HG02870 (cell line): ENCODE measurements at regions not wholly inside any gene's neighbourhood (a gene's known extent, or its start where the extent isn't known, plus 50 kb on each side); places are given as distances from the start of the nearest gene placed in this dataset.
"Not testable (repeated sequence)": the region's sequence is repeated elsewhere in the genome, so short reads cannot be mapped to it uniquely, and the experiment has no call there.

Experiments
- ATAC-seq: cut with Tn5 transposase; IDR thresholded peaks from one replicate; pipeline ENCODE4 v1.9.1; 2021; ENCODE audit warnings: mild to moderate bottlenecking, moderate library complexity; ENCODE audit not compliant: unreplicated experiment

DNA sequence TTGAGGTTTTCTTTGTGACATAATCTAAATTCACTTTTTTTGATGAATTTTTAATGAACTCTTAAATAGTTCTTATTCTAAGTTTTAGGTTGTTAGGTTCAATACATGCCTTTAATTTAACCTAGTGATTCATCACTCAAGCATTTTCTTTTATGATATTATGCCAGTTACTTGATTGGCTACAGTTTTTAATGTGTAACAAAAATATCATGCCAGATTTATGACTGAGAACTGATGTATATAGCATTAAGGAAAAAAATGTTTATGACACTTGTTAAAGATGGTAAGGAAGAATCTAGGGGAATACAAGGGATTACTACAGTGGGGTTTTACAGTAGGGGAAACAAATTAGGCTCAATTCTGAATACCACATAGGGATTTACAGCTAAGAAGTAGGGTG is 103.1 kb downstream of the VGLL3 start:
- ATAC-seq = no peak

DNA sequence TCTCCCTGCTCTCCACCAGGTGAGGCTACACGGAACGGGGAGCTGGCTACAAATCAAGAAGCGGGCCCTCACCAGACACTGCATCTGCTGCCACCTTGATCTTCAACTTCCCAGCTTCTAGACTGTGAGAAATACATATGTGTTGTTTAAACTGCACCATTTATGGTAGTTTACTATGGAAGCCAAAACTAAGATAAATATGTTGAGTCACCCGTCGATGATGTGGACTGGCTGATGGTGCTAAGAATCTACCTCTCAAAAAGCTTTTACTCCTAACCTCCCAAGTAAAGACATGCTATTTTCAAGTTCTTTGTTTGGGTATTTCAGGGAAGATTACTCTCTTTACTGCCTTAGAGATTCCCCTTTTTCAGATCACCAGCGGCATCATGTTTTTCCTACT is 110.9 kb downstream of the VGLL3 start:
- ATAC-seq = no peak

DNA sequence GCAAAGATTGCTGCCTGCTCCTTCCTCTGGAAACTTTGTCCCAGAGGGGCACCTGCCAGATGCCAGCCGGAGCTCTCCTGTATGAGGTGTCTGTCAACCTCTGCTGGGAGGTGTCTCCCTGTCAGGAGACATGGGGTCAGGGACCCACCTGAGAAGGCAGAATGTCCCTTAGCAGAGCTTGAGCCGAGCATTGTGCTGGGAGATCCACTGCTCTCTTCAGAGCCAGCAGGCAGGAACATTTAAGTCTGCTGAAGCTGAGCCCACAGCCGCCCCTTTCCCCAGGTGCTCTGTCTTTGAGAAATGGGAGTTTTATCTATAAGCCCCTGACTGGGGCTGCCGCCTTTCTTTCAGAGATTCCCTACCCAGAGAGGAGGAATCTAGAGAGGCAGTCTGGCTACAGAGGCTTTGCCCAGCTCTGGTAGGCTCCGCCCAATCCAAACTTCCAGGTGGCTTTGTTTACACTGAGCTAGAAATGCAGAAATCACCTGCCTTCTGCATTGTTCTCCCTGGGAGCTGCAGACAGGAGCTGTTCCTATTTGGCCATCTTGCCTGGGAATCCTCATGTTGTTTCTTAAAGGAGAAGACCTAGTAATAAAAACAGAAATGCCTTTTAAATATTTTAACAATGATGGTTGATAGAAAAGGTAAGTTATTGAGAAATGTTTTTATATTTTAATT is 114.3 kb downstream of the VGLL3 start:
- not testable (repeated sequence) for ATAC-seq

DNA sequence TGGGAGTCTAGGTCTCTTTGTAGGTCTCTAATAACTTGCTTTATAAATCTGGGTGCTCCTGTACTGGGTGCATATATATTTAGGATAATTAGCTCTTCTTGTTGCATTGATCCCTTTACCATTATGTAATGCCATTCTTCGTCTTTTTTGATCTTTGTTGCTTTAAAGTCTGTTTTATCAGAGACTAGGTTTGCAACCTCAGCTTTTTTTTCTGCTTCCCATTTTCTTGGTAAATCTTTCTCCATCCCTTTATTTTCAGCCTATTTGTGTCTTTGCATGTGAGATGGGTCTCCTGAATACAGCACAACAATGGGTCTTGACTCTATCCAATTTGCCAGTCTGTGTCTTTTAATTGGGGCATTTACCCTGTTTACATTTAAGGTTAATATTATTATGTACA is 116.2 kb downstream of the VGLL3 start:
- not testable (repeated sequence) for ATAC-seq

DNA sequence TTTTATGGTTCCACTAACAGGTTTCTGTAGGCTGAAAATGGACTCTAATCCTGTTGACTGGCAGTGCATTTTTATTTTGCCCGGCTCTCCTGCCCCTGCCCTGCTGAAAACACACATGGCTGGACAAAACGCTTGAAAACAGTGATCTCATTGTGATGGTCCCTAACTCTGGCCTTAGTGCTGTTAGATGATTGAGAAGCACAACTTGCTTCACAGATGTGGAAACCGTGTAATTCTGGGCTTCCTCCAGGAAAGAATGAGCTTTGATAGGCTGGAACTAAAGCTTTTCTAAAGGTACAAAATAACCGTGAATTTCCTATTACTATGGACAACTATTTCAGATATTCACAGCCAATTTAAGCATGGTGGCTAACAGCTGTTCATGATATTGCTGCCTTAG is 121.4 kb downstream of the VGLL3 start:
- no peak for ATAC-seq

DNA sequence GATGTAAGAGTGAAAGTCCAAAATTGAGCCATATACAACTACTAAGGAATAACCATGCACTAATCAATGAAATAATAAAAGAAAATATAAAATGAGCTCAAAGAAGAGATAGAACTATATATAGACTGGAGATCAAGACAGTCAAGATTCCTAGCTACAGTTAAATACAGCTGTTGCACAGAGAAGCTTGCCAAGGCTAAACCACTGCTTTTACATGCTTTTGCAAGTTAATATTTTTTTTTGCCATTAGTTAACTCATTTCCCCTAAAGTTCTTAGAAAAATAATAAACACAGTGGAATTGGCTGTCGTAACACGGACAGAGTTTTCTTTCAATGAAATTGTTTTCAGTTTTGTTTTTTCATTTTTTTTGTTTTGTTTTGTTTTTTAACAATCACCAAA is 123.0 kb downstream of the VGLL3 start:
- no peak for ATAC-seq

DNA sequence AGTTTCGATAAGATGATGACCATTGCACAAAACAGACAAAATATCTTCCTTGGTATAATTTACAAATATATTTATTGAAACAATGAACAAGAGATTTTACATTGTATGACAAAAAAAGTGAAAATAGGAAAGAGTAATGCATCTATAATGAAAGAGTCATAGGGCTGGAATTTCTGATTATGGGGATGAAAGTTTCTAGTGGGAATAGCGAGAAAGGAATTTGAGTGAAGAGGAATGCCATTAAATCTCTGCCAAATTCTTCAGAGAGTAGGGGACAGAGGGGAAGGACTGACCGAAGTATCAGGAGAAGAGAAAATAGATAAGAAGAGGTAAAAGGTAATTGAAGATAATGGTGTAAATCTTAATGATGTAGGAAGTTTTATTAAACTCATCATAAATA is 125.4 kb downstream of the VGLL3 start:
- no peak for ATAC-seq

DNA sequence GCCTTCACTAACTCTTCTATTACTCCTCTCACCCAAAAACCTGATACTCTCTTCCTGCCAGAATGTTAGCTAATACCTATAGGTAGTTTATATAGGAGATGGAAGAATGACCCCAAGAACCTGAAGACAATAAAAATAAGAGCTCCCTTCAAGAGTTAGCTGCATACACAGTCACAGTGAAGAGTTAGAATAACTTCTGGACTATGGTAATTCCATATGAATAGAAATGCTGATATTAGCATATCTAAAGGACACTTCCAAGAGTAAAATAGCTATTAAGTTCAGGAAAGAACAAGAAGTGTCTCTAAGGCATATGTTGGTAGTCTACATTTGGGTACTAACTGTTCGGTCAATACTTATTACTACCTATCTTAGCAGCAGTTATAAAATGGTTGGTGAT is 134.2 kb downstream of the VGLL3 start:
- no peak for ATAC-seq

DNA sequence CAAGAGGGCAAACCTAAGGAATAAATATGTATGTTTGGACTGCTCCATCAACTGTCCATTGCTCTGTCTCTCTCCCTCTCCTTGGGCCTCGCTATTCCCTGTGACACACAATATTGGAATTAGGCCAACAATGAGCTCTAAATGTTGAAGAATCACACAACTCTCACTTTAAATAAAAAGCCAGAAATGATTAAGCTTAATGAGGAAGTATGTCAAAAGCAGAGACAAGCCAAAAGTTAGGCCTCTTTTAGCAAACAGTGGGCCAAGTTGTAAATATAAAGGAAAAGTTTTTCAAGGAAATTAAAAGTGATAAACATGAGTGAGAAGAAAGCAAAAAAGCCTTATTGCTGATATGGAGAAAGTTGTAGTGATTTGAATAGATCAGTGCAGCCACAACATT is 141.0 kb downstream of the VGLL3 start:
- no peak for ATAC-seq

DNA sequence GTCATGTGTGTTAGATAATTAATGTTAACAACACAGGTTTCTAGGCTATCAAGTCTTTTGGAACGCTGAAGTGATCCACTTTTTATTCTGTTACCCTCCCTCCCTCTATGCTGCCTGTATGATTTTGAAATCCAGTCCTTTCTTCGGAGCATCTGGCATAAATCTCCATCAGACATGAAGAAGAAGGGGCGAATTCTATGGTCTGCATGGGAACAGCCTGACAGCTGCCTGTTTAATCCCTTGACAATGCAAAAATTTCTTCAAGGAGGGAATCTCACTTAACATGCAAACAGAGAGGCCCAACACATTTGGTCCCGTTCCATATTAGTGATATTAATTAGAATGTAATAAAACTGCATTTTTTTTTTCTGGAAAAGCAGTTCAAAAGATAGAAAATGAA is 145.2 kb downstream of the VGLL3 start:
- ATAC-seq = no peak

DNA sequence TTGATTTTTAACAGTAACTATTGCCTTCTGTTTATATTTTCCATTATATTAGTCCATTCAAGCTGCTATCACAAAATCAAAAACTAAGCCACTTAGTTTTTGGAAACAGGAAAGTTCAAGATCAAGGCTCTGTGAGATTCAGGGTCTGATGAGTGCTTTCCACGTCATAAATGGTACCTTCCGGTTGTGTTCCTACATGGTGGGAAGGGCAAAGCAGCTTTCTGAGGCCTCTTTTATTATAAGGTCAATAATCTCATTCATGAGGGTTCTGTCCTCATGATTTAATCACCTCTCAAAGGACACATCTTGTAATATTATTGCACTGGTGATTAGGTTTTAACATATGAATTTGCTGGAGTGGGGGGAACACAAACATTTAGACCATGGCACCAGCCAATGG is 152.0 kb downstream of the VGLL3 start:
- no peak for ATAC-seq

DNA sequence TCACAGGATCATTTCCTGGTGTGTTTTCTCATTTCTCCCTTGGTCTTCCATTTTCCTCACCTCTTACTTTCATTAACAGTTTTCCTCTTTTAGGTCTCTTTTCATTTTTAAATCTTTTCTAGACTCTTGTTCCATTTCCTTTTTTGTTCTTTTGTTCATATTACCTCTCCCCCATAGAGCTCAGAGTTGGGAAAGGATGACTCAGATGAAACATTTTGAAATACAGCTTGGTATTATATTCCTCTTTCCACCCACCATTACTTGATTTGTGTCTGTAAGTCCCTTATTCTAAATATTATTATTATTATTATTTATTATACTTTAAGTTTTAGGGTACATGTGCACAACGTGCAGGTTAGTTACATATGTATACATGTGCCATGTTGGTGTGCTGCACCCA is 153.1 kb downstream of the VGLL3 start:
- no peak for ATAC-seq

DNA sequence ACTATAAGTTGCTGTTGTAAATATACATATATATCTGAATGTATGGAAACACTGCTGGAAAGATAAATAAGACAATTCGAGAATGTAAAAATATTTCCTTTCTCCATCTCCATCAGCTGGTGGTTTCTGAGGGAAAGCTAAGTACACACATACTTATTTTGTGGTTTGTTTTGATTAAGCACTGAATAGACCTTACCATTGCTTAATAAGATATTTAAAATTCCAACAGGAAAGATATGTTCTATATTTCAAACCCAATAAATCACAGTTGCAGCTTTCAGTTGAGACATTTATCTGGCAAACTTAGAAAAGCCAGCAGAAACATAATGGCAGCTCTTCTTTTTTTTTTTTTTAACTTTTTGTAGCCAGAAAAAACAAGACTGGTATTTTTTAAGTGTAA is 160.4 kb downstream of the VGLL3 start:
- ATAC-seq = no peak

DNA sequence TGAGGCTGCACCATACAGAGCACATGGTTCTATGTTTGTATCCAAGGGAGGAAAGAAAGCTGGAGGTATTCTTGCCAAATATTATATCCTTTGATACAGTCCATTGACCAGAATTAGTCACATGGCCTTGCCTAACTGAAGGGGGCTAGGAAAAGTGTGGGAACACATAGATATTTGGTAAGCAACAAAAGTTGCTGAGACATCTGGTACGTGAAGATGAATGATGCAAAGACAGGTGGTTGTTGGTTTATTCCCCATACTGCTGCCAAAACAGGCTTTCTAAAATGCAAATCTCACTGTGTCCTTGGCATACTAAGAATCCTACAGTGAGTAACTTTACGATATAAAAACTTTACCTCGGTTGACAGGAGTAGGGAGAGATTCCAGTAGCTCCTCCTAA is 162.2 kb downstream of the VGLL3 start:
- ATAC-seq = no peak

DNA sequence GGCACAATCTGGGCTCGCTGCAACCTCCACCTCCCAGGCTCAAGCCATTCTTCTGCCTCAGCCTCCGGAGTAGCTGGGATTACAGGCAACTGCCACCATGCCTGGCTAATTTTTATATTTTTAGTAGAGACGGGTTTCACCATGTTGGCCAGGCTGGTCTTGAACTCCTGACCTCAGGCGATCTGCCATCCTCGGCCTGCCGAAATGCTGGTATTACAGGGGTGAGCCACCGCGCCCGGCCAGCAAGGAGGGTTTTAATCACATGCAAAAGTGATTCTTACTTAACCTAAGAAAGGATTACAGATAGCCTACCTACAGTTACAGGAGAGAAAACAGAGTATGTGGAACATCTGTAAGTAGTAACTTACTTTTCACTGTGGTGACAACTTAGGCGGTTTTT is 163.4 kb downstream of the VGLL3 start:
- ATAC-seq = not testable (repeated sequence)

DNA sequence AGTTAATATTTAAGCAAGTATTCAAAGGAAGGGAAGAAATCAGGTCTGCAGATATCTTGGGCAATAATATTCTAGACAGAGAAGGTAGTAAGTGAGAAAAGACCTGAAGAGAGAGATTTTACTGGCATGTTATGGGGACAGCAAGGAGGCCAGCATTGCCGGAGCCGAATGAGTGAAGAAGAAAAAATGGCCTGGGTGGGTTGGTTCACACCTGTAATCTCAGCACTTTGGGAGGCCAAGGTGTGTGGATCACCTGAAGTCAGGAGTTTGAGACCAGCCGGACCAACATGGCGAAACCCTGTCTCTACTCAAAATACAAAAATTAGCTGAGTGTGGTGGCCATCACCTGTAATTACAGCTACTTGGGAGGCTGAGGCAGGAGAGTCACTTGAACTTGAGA is 164.7 kb downstream of the VGLL3 start:
- no peak for ATAC-seq

DNA sequence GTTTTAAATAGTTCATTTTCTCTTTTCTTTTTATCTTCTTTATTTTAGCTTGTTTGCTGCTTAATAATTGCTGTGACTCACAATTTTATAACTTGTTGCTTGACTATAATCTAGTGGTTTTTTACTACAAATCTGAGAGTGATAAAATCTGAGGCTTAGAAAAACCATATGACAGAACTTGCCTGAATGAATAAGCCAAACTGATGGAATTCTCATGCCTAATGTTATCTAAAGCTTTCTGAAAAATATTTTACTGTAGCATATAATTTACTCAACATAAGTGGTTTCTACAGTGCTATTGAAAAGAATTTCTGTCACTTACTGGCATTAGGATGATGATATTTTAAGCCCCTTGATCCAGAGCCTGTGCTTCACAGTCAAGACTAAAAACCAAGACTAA is 175.1 kb downstream of the VGLL3 start:
- ATAC-seq = no peak

DNA sequence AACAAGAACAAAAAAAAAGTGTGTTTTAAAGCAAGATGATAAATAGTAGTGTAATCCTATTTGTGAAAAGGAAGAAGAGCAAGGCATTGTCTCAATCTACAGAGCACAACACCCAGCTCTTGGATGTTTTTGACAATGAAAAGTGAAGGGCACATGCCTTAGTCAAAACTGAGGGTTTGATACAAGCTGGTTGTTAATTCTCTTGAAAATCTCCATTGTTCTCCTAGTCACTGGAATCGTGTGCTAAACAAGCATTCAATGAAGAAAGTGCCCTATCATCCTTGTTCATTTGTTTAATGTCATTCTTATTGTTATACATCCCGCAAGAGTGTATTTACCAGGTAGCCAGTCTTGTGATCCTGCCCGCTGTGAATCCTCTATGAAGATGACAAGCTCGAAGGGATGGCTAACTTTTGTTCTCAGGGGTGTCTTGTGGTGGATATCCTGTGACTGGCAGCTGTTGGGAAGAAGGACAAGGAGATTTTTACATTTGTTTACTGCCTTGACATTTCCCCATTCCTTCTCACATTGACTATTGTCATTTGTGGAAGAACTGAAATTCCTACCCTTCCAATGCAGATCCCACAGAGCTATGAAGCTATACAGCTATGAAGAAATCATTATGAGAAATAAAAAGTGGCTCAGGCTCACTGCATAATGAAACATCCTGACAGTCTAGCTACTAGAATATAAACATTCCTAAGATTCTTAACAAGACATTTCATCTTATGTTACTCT is 175.9 kb downstream of the VGLL3 start:
- no peak for ATAC-seq

DNA sequence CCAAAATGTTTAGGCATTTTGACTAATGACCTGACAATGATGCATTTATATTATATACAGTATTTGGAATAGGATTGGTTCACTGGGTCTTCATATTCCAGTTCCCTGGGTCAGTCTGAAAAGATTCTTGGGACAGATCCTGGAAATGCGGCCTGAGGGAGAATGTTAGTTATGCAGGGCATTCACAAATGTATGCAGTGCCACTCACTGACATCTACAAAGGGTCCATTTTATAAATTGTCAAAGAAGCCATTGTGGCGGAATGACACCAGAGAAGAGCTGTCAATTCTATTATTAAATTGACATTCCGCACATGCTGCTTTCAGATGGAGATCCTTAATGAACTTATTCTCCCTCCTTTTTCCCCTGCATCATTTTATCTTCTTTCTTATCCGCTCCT is 176.6 kb downstream of the VGLL3 start:
- no peak for ATAC-seq

DNA sequence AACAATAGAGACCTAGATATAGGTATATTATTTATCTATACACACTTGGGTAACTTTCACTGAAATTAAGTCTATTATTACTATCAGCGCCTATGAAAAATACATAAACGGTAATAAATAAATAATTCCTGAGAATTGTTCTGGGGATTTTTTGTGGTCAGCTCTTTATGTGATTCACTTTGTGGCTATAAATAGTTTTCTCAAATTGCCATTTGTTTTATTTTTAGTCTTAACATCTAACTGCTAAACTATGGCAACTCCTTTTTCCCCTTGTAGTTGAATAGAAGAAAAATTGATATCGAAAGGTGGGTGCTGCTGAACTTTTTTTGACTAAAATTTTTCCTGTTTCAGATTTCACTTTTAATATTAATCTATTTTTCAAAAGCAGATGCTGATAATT is 189.0 kb downstream of the VGLL3 start:
- no peak for ATAC-seq

DNA sequence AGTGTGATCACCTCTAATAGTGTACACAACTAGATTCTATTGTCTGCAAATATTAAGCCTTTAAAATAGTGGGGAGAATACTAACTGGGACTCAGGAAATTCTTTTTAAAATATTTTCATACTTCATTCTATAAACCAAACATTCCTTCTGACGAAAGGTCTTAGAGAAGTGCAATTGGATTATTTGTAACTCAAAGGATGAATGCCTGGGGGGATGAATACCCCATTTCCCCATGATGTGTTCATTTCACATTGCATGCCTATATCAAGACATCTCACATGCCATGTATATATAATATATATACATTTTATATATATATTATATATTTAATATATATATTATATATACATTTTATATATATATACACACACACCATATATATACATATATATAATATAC is 189.9 kb downstream of the VGLL3 start:
- no peak for ATAC-seq

DNA sequence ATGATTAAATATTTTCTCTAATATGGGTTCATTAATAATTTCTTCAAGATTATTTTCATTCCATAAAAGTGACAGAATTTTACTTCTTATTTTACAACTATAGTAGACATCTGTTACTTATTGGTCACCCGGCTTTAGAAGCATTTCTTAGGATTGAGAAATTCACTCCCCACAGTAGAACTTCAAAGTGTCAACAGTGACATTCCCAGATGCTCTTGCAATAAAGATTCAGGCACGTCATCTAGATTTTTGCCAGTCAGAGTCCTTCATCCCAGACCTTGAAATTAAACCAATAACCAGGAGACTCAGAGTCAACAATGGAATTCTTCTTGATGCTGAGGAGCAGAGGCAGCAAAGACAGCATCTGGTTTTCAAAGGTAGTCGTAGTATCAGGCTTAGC is 190.8 kb downstream of the VGLL3 start:
- ATAC-seq = no peak

DNA sequence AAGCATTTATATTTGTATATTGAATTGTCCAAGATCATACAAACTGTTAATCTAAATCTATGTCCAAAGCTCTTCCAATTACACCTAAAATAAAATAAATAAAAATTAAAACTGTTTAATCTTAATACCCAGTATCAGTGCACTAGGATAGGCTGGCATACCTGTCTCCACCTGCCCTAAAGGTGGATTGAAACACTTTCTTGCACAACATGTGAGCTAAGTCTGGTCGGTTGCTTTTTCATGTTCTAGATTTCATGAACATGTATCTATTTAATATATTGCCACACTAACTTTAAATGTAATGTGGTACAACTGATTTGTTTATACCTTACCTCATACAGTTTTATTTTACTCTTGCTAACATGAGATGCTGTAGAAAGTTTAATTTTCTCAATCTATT is 193.0 kb downstream of the VGLL3 start:
- no peak for ATAC-seq
